IMR-90 (cell line): ENCODE measurements at regions not wholly inside any gene's neighbourhood (a gene's known extent, or its start where the extent isn't known, plus 50 kb on each side); places are given as distances from the start of the nearest gene placed in this dataset.

Experiments used
- BHLHE40 ChIP-seq: fragments of 150-350 bp; IDR thresholded peaks from 2 replicates; pipeline ENCODE4 v1.6.1; 2016; ENCODE audit warnings: mild to moderate bottlenecking, low read depth, low read length
- CEBPB ChIP-seq: IDR thresholded peaks from 2 replicates; pipeline ENCODE4 v1.6.1; 2012; ENCODE audit warnings: low read depth, low read length, improper control_type of control experiment
- CTCF ChIP-seq: conservative IDR thresholded peaks from 2 replicates; pipeline ENCODE4 v1.5.1; 2012; ENCODE audit warnings: mild to moderate bottlenecking, low read depth, low read length, improper control_type of control experiment
- MAFK ChIP-seq: IDR thresholded peaks from 2 replicates; pipeline ENCODE4 v1.6.1; 2012; ENCODE audit warnings: low read depth, low read length, improper control_type of control experiment
- MAZ ChIP-seq: IDR thresholded peaks from 2 replicates; pipeline ENCODE4 v1.6.1; 2012; ENCODE audit warnings: low read depth, mild to moderate bottlenecking, low read length, improper control_type of control experiment, moderate library complexity, borderline replicate concordance
- MXI1 ChIP-seq: IDR thresholded peaks from 2 replicates; pipeline ENCODE4 v1.6.1; 2012; ENCODE audit warnings: low read depth, mild to moderate bottlenecking, low read length, moderate library complexity, borderline replicate concordance
- NFE2L2 ChIP-seq: fragments of 150-350 bp; IDR thresholded peaks from 2 replicates; pipeline ENCODE4 v1.6.1; 2016; ENCODE audit warnings: low read depth, mild to moderate bottlenecking, low read length
- POLR2A ChIP-seq: IDR thresholded peaks from 2 replicates; pipeline ENCODE4 v1.6.1; 2012; ENCODE audit warnings: mild to moderate bottlenecking, low read depth, low read length
- RAD21 ChIP-seq: IDR thresholded peaks from 2 replicates; pipeline ENCODE4 v1.6.1; 2012; ENCODE audit warnings: low read length, improper control_type of control experiment
- RCOR1 ChIP-seq: IDR thresholded peaks from 2 replicates; pipeline ENCODE4 v1.6.1; 2012; ENCODE audit warnings: mild to moderate bottlenecking, low read length, improper control_type of control experiment; ENCODE audit not compliant: insufficient replicate concordance
- RFX5 ChIP-seq: IDR thresholded peaks from 2 replicates; pipeline ENCODE4 v1.8.0; 2012; ENCODE audit warnings: low read depth, mild to moderate bottlenecking, low read length, moderate library complexity
- SMC3 ChIP-seq: fragments of 150-350 bp; IDR thresholded peaks from 2 replicates; pipeline ENCODE4 v1.6.1; 2016; ENCODE audit warnings: low read depth, mild to moderate bottlenecking, antibody characterized with exemption, low read length, moderate library complexity
- TF ChIP-seq, protein P1 (sequence below): fragments of 150-350 bp; IDR thresholded peaks from 2 replicates; pipeline ENCODE4 v1.6.1; 2017; ENCODE audit warnings: mild to moderate bottlenecking, antibody characterized with exemption, low read length, low read depth
- TF ChIP-seq, protein P2 (sequence below): fragments of 150-350 bp; IDR thresholded peaks from 2 replicates; pipeline ENCODE4 v1.6.1; 2016; ENCODE audit warnings: low read depth, mild to moderate bottlenecking, low read length, moderate library complexity, borderline replicate concordance

DNA sequence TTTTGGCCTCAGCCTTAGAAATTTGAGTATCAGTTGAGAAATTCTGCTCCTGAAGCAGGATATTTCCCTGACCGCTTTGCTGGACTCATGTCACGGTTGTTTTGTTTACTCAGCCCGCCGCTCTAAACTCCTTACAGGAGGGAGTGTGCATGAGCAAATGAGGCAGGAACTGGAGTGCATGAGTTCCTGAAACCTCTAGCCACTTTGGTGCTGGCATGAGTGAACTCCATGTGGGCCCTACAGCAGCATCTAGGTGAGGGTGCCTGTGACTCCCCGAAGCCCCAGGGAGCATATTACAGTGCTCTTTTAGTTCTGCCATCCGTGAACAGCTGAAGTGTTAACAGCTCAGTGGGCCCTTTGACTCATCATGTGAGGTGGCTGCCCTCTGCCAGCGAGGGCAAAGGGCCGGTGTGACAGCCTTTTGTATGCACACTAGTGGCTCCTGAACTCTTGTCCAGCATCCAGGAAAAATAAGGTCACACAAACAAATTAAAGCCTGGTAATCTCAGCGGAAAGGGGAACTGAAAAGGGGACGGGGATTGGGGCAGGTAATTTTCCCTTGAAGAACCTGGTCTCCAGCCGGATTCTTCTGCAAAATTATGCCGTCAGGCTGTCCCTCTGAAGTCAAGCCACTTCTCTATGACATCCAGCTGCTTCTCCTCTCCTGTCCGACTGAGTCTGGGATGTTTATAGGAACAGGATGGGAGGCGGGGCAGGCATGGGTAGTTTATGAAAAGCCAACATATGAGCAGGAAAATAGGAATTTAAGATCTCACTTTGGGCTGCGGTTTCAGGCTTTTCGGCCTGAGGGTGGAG lies 1668.7 kb downstream of the SUCLG1 start:
- no peak for TF ChIP-seq RFX5
- no peak for TF ChIP-seq CTCF
- TF ChIP-seq POLR2A = no peak
- no peak for TF ChIP-seq NFE2L2
- TF ChIP-seq, protein P1, sequence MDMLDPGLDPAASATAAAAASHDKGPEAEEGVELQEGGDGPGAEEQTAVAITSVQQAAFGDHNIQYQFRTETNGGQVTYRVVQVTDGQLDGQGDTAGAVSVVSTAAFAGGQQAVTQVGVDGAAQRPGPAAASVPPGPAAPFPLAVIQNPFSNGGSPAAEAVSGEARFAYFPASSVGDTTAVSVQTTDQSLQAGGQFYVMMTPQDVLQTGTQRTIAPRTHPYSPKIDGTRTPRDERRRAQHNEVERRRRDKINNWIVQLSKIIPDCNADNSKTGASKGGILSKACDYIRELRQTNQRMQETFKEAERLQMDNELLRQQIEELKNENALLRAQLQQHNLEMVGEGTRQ = no peak
- TF ChIP-seq MAZ = no peak
- TF ChIP-seq RAD21 = no peak
- TF ChIP-seq MXI1 = no peak
- TF ChIP-seq, protein P2, sequence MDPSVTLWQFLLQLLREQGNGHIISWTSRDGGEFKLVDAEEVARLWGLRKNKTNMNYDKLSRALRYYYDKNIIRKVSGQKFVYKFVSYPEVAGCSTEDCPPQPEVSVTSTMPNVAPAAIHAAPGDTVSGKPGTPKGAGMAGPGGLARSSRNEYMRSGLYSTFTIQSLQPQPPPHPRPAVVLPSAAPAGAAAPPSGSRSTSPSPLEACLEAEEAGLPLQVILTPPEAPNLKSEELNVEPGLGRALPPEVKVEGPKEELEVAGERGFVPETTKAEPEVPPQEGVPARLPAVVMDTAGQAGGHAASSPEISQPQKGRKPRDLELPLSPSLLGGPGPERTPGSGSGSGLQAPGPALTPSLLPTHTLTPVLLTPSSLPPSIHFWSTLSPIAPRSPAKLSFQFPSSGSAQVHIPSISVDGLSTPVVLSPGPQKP = no peak
- no peak for TF ChIP-seq RCOR1
- no peak for TF ChIP-seq CEBPB
- TF ChIP-seq BHLHE40 = no peak
- TF ChIP-seq SMC3 = no peak
- TF ChIP-seq MAFK = no peak
